ENCODE measurements at regions not wholly inside any gene's neighbourhood (a gene's known extent, or its start where the extent isn't known, plus 50 kb on each side); places are given as distances from the start of the nearest gene placed in this dataset.

DNA sequence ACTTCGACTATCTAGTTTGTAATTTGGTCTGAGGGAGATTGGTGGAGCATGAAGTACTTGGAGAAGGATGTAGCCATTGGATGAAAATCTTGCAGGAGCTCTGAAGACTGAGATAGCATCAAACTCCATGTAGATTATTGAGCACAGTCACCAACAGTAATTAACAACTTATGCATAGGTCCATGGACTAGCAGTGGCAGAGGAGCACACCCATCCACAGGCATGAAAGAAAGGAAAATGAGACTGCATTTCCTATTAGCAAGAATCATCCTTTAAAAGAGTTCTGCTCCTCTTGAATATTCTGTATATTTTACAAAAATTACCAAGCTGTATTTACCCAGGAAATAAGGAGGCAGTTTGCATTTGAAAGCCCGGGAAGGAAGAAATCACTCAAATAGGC, 529.4 kb upstream of the ACTRT1 start:
- Mint-ChIP-seq H3K4me1 (no peaks in the 10 kb centered on the region), H3K9me3 (ENCODE audit: insufficient read depth) (no peaks in the 10 kb centered on the region), H3K27me3 (no peaks in the 10 kb centered on the region), H3K4me3 (no peak overlapping the region), H3K27ac (no peak overlapping the region)
- WGBS (ENCODE audit: insufficient coverage), result no CpG with 5 or more reads among the region's 2 CpGs
- Histone ChIP-seq H3K4me1 (ENCODE audit: control insufficient read depth in 2 of 2, insufficient read depth in 2 of 2, low read length in 2 of 2) (no peaks in the 10 kb centered on the region), H3K27ac (ENCODE audit: low read length in 2 of 2) (no peak overlapping the region), H3K27me3 (replicated peaks in 1 of 4; ENCODE audit: control extremely low read depth in 1 of 4, control insufficient read depth in 3 of 4, insufficient read depth in 4 of 4, low read length in 3 of 4) (no peaks in the 10 kb centered on the region), H3K9ac (ENCODE audit: low read length) (no peak overlapping the region), H3K36me3 (replicated peaks in 1 of 2; ENCODE audit: control extremely low read depth in 1 of 2, control insufficient read depth in 1 of 2, extremely low read depth in 1 of 2, insufficient read depth in 2 of 2, low read length in 1 of 2) (no peaks in the 10 kb centered on the region), H3K79me2 (ENCODE audit: control insufficient read depth, insufficient read depth, low read length) (no peaks in the 10 kb centered on the region), H3K4me2 (replicated peaks; ENCODE audit: low read depth, low read length, poor library complexity, severe bottlenecking) (no peak overlapping the region), H4K20me1 (ENCODE audit: control insufficient read depth, insufficient read depth, low read length, poor library complexity, severe bottlenecking) (no peaks in the 10 kb centered on the region), H3K4me3 (ENCODE audit: control extremely low read depth in 1 of 5, extremely low read depth in 1 of 5, insufficient read depth in 1 of 5, low read depth in 2 of 5, low read length in 4 of 5) (no peak overlapping the region), H2AFZ (ENCODE audit: insufficient read depth, low read depth, low read length, poor library complexity, severe bottlenecking) (no peak overlapping the region), H3K9me3 (ENCODE audit: control extremely low read depth in 1 of 3, control insufficient read depth in 2 of 3, insufficient read depth in 1 of 3, low read length in 2 of 3) (no peaks in the 10 kb centered on the region)
- intact Hi-C loops (cut with micrococcal nuclease), result no loop called here
- ChIA-PET CTCF (no interaction called here), POLR2A (no interaction called here)
- DNase-seq, result no peak
- ATAC-seq (ENCODE audit: low read depth), result no peak
- no peak for TF ChIP-seq EZH2 (IDR thresholded peaks at IDR 0.05; ENCODE audit: borderline replicate concordance, insufficient read depth, low read depth, low read length, poor library complexity, severe bottlenecking)
- TF ChIP-seq, protein P1, sequence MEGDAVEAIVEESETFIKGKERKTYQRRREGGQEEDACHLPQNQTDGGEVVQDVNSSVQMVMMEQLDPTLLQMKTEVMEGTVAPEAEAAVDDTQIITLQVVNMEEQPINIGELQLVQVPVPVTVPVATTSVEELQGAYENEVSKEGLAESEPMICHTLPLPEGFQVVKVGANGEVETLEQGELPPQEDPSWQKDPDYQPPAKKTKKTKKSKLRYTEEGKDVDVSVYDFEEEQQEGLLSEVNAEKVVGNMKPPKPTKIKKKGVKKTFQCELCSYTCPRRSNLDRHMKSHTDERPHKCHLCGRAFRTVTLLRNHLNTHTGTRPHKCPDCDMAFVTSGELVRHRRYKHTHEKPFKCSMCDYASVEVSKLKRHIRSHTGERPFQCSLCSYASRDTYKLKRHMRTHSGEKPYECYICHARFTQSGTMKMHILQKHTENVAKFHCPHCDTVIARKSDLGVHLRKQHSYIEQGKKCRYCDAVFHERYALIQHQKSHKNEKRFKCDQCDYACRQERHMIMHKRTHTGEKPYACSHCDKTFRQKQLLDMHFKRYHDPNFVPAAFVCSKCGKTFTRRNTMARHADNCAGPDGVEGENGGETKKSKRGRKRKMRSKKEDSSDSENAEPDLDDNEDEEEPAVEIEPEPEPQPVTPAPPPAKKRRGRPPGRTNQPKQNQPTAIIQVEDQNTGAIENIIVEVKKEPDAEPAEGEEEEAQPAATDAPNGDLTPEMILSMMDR (IDR thresholded peaks at IDR 0.05), result no peak

DNA sequence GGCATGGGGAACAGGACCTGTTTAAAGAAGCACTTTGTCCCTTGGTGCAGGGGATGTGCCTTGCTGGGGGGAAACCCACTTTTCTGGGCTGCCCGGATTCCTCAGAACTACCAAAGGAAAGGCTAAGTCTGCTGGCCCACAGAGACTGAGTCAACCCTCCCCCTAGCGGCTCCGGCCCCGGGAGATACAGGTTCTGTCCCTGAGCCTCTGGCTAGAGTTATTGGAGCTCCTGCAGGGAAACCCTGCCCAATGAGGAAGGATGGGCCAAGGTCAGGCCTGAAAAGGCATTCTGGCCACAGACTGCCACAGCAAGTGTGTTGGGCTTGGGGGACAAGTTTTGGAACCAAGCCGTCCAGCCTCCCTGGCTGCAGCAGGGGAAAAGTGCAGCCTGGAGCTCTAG, 490.9 kb upstream of the ACTRT1 start:
- Histone ChIP-seq H3K9ac (ENCODE audit: low read length) (no peak overlapping the region), H3K4me3 (ENCODE audit: control extremely low read depth in 1 of 5, extremely low read depth in 1 of 5, insufficient read depth in 1 of 5, low read depth in 2 of 5, low read length in 4 of 5) (no peak overlapping the region), H3K27me3 (replicated peaks in 1 of 4; ENCODE audit: control extremely low read depth in 1 of 4, control insufficient read depth in 3 of 4, insufficient read depth in 4 of 4, low read length in 3 of 4) (no peaks in the 10 kb centered on the region), H3K36me3 (replicated peaks in 1 of 2; ENCODE audit: control extremely low read depth in 1 of 2, control insufficient read depth in 1 of 2, extremely low read depth in 1 of 2, insufficient read depth in 2 of 2, low read length in 1 of 2) (no peaks in the 10 kb centered on the region), H3K4me2 (replicated peaks; ENCODE audit: low read depth, low read length, poor library complexity, severe bottlenecking) (no peak overlapping the region), H3K4me1 (ENCODE audit: control insufficient read depth in 2 of 2, insufficient read depth in 2 of 2, low read length in 2 of 2) (no peaks in the 10 kb centered on the region), H3K79me2 (ENCODE audit: control insufficient read depth, insufficient read depth, low read length) (no peaks in the 10 kb centered on the region), H3K27ac (ENCODE audit: low read length in 2 of 2) (no peak overlapping the region), H3K9me3 (ENCODE audit: control extremely low read depth in 1 of 3, control insufficient read depth in 2 of 3, insufficient read depth in 1 of 3, low read length in 2 of 3) (peaks cover 0 to 6% (median 0%) of the 10 kb centered on the region in 3 donors), H4K20me1 (ENCODE audit: control insufficient read depth, insufficient read depth, low read length, poor library complexity, severe bottlenecking) (no peaks in the 10 kb centered on the region), H2AFZ (ENCODE audit: insufficient read depth, low read depth, low read length, poor library complexity, severe bottlenecking) (no peak overlapping the region)
- H3K4me1 Mint-ChIP-seq, result no peaks in the 10 kb centered on the region
- H3K9me3 Mint-ChIP-seq (ENCODE audit: insufficient read depth), result no peaks in the 10 kb centered on the region
- no peak overlapping the region for H3K4me3 Mint-ChIP-seq
- intact Hi-C loops (cut with micrococcal nuclease), result no loop called here
- ChIA-PET CTCF (no interaction called here), POLR2A (no interaction called here)
- no peak overlapping the region for H3K27ac Mint-ChIP-seq
- ATAC-seq (ENCODE audit: low read depth), result no peak
- no peaks in the 10 kb centered on the region for H3K27me3 Mint-ChIP-seq
- DNase-seq, result no peak
- 100% methylated on average over 2 of the region's 5 CpGs for WGBS (ENCODE audit: insufficient coverage)
- TF ChIP-seq, protein P1 (IDR thresholded peaks at IDR 0.05), result no peak
- TF ChIP-seq EZH2 (IDR thresholded peaks at IDR 0.05; ENCODE audit: borderline replicate concordance, insufficient read depth, low read depth, low read length, poor library complexity, severe bottlenecking), result no peak
